ENCODE measurements at regions not wholly inside any gene's neighbourhood (a gene's known extent, or its start where the extent isn't known, plus 50 kb on each side); places are given as distances from the start of the nearest gene placed in this dataset.
A peak's percentile ranks its signal among the peaks of the same experiment; 100 is the strongest.

DNA sequence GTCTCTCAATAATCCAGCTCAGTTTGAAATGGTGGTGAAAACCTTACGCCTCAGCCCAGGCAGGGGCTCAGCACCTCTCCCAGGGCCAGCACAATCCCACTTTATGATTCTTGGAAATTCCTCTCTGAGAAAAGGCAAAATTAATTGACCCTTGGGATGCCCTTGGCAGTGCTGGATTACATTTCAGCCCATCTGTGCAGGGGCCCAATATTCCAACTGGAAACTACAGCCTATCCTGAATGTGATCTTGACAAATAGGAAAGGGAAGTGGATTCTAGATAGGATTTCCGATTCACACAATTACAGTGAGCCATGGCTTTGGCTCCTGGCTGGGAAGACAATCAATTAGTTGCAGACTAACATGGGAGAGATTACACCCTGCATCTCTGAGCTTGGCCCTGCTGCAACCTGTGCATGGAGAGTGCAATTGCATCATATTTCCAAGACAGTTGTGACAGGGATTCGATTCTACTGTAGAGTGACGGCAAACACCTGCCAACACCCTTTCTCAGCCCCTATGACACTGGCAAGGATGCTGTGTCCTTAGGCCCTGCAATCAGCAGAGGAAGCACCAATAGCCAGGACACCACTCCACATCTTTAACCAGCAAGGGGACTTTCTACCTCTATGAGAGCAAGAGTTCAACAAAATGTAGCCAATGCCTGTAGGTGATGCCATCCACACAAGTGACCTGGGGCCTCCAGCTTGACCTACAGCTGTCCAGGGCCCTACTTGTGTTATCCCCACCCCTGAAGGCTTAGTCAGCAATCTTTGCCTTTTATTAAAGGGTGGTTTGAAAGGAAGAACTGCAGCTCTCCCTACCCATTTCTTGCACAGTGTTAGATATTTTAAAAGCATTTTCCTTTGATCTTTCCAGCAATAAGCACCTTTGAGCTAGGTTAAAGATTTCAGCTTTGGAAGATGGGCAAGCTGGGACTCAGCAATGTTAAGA is 187.2 kb upstream of the HS6ST1 start:
- no peak for DNase-seq (ENCODE audit: insufficient read length, low spot score)
- TF ChIP-seq PAX5 (IDR thresholded peaks at IDR 0.05; ENCODE audit: insufficient read depth, low read length, severe bottlenecking) (no peak), POU2F2 (IDR thresholded peaks at IDR 0.05; ENCODE audit: low read depth, low read length) (no peak), TAF1 (IDR thresholded peaks at IDR 0.05; ENCODE audit: low read depth, low read length) (no peak), SPI1 (IDR thresholded peaks at IDR 0.05; ENCODE audit: low read depth, low read length) (no peak), POLR2AphosphoS5 (IDR thresholded peaks at IDR 0.05; ENCODE audit: low read depth, low read length) (no peak), POLR2A (IDR thresholded peaks at IDR 0.05; ENCODE audit: low read depth, low read length) (no peak)
- FAIRE-seq = no peak

DNA sequence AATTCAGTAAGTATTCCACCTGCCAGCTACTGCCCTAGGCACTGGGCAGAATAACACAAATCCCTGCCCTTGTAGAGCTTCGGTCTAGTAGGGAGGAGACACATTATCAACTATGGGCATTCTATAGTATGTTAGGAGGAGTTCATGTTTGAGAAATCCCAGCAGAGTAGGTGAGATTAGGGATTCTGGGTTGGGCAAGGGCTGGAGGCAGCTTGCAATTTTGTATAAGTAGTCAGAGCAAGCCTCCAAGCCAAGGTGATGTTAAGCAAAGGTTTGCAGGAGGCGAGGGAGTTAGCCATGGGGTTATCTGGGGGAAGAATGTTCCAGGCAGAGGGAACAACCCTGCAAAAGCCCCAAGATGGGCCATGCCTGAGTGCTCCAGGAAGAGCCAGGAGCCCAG is 187.9 kb upstream of the HS6ST1 start:
- TF ChIP-seq PAX5 (IDR thresholded peaks at IDR 0.05; ENCODE audit: insufficient read depth, low read length, severe bottlenecking) = no peak
- no peak for TF ChIP-seq POLR2AphosphoS5 (IDR thresholded peaks at IDR 0.05; ENCODE audit: low read depth, low read length)
- TF ChIP-seq SPI1 (IDR thresholded peaks at IDR 0.05; ENCODE audit: low read depth, low read length) = no peak
- TF ChIP-seq POU2F2 (IDR thresholded peaks at IDR 0.05; ENCODE audit: low read depth, low read length) = no peak
- TF ChIP-seq TAF1 (IDR thresholded peaks at IDR 0.05; ENCODE audit: low read depth, low read length) = no peak
- no peak for TF ChIP-seq POLR2A (IDR thresholded peaks at IDR 0.05; ENCODE audit: low read depth, low read length)
- DNase-seq (ENCODE audit: insufficient read length, low spot score) = no peak
- FAIRE-seq = no peak

DNA sequence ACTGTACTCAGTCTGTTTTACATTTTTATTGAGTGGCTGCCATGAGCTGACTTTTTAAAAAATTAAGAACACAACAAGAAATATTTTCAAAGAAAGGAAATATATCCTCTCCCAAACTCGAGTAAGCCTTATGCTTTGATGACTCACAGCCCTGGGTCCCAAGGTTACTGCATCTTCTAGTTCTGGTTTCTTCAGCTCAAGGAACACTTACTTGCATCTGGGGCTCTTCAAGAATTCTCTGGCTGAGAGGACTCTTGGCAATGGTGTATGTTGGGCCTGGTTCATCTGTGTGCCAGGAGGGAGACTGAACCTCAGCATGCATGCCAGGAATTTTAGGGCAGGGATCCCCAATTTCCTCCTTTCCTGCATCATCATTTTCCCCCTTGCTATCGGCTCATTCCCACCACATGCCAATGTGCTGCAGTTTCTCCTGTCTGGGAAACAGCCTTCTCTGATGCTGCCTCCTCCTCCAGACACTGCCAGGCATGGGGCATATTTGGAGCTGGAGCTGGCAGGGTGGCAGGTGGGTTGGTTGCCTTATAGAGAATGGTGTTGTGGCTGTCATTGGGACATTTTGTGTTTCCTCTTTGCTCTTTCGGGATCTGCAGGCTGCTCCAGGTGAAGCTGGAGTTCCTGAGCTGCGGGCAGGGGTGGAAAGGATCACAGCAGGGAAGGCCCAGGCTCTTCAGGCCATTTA is 192.2 kb upstream of the HS6ST1 start:
- DNase-seq (ENCODE audit: insufficient read length, low spot score) = no peak
- FAIRE-seq = no peak
- TF ChIP-seq POU2F2 (IDR thresholded peaks at IDR 0.05; ENCODE audit: low read depth, low read length) (no peak), POLR2A (IDR thresholded peaks at IDR 0.05; ENCODE audit: low read depth, low read length) (no peak), SPI1 (IDR thresholded peaks at IDR 0.05; ENCODE audit: low read depth, low read length) (no peak), TAF1 (IDR thresholded peaks at IDR 0.05; ENCODE audit: low read depth, low read length) (no peak), PAX5 (IDR thresholded peaks at IDR 0.05; ENCODE audit: insufficient read depth, low read length, severe bottlenecking) (no peak)

- TF ChIP-seq POLR2AphosphoS5 (IDR thresholded peaks at IDR 0.05; ENCODE audit: low read depth, low read length) (no peak), PAX5 (IDR thresholded peaks at IDR 0.05; ENCODE audit: insufficient read depth, low read length, severe bottlenecking) (no peak), TAF1 (IDR thresholded peaks at IDR 0.05; ENCODE audit: low read depth, low read length) (no peak), POLR2A (IDR thresholded peaks at IDR 0.05; ENCODE audit: low read depth, low read length) (no peak), SPI1 (IDR thresholded peaks at IDR 0.05; ENCODE audit: low read depth, low read length) (no peak)
- FAIRE-seq (no peak), DNase-seq (ENCODE audit: insufficient read length, low spot score) (no peak)
These were observed 193.2 kb upstream of the HS6ST1 start for GRCh38 chr2:128511731-128512378.

- TF ChIP-seq PAX5 (IDR thresholded peaks at IDR 0.05; ENCODE audit: insufficient read depth, low read length, severe bottlenecking) (no peak), POLR2AphosphoS5 (IDR thresholded peaks at IDR 0.05; ENCODE audit: low read depth, low read length) (no peak), POU2F2 (IDR thresholded peaks at IDR 0.05; ENCODE audit: low read depth, low read length) (no peak), SPI1 (IDR thresholded peaks at IDR 0.05; ENCODE audit: low read depth, low read length) (no peak), POLR2A (IDR thresholded peaks at IDR 0.05; ENCODE audit: low read depth, low read length) (no peak), TAF1 (IDR thresholded peaks at IDR 0.05; ENCODE audit: low read depth, low read length) (no peak)
These were observed 193.9 kb upstream of the HS6ST1 start for GRCh38 chr2:128512379-128513115.

DNA sequence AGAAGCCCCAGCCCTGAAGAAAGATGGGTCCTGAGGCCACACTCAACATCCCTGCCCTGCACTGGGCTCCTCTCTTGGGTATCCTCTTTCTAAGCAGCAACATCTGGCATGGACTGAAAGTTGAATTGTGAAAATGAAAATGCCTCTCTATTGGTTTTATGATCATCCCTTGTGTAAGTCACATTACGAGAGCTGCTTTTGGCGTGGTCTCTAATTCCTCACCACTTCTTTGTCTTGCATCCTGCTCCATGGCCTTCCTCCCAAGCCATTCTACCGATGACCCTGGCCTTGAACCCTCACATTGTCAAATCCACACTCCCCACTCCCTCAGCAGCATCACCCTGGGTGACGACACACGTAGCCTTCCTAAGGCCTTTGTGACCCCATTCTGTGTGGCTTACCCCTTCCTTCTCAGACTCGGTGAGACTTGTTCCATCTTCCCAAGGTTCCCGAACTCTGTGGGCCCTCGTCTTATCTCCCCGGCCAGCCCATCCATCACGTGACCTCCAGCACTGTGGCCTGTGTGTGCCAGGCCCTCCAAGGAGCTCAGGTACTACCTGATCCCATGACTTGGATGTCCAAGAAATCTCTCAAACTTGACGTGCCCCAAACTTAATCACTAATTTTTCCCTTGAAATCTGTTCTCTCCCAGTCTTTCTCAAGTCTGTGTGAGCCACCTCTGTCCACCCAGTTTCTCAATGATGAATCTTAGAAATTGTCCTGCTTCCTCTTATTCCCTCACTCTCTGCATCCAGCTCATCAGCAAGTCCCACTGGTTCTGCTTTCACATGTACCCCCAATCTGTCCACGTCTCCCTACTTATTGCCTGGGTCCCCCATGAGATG is 194.7 kb upstream of the HS6ST1 start:
- FAIRE-seq (no peak), DNase-seq (ENCODE audit: insufficient read length, low spot score) (no peak)
- TF ChIP-seq POLR2AphosphoS5 (IDR thresholded peaks at IDR 0.05; ENCODE audit: low read depth, low read length) = no peak
- TF ChIP-seq SPI1 (IDR thresholded peaks at IDR 0.05; ENCODE audit: low read depth, low read length) = no peak
- no peak for TF ChIP-seq POU2F2 (IDR thresholded peaks at IDR 0.05; ENCODE audit: low read depth, low read length)
- TF ChIP-seq PAX5 (IDR thresholded peaks at IDR 0.05; ENCODE audit: insufficient read depth, low read length, severe bottlenecking) = no peak
- no peak for TF ChIP-seq POLR2A (IDR thresholded peaks at IDR 0.05; ENCODE audit: low read depth, low read length)
- TF ChIP-seq TAF1 (IDR thresholded peaks at IDR 0.05; ENCODE audit: low read depth, low read length) = no peak

More at GRCh38 chr2:128512379-128513115, 193.9 kb upstream of the HS6ST1 start:
- no peak for DNase-seq (ENCODE audit: insufficient read length, low spot score)
- FAIRE-seq = no peak

- FAIRE-seq = no peak
- TF ChIP-seq POLR2AphosphoS5 (IDR thresholded peaks at IDR 0.05; ENCODE audit: low read depth, low read length) (no peak), SPI1 (IDR thresholded peaks at IDR 0.05; ENCODE audit: low read depth, low read length) (peak; percentile 89)
- DNase-seq (ENCODE audit: insufficient read length, low spot score) = no peak
These were observed 195.3 kb upstream of the HS6ST1 start for GRCh38 chr2:128513961-128514283.

- FAIRE-seq = no peak
- TF ChIP-seq POU2F2 (IDR thresholded peaks at IDR 0.05; ENCODE audit: low read depth, low read length) (no peak), POLR2AphosphoS5 (IDR thresholded peaks at IDR 0.05; ENCODE audit: low read depth, low read length) (no peak), SPI1 (IDR thresholded peaks at IDR 0.05; ENCODE audit: low read depth, low read length) (no peak), TAF1 (IDR thresholded peaks at IDR 0.05; ENCODE audit: low read depth, low read length) (no peak), PAX5 (IDR thresholded peaks at IDR 0.05; ENCODE audit: insufficient read depth, low read length, severe bottlenecking) (no peak), POLR2A (IDR thresholded peaks at IDR 0.05; ENCODE audit: low read depth, low read length) (no peak)
- DNase-seq (ENCODE audit: insufficient read length, low spot score) = no peak
These were observed 195.9 kb upstream of the HS6ST1 start for GRCh38 chr2:128514555-128514955.
